ENCODE measurements at regions not wholly inside any gene's neighbourhood (a gene's known extent, or its start where the extent isn't known, plus 50 kb on each side); places are given as distances from the start of the nearest gene placed in this dataset.
"Not testable (repeated sequence)": the region's sequence is repeated elsewhere in the genome, so short reads cannot be mapped to it uniquely, and the experiment has no call there.

DNA sequence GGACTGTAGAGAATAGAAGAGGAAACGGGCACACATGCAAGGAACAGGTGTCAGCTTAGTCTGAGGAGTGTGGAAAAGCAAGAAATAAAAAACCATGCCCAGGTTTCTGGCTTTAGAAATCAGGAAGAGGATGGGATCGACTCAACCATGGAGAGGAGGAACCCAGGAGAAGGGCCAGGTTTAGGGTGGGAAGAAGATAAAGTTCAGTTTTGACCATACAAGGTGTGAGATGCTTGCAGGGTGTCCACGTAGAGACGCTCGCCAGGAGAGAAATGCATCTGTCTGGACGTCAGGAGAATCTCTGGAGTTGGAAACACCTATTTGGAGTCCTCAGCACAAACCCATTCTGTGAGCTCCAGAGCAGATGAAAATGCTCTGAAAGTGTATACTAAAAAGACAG is 275.1 kb downstream of the CYRIA start:
- no peak for DNase-seq

DNA sequence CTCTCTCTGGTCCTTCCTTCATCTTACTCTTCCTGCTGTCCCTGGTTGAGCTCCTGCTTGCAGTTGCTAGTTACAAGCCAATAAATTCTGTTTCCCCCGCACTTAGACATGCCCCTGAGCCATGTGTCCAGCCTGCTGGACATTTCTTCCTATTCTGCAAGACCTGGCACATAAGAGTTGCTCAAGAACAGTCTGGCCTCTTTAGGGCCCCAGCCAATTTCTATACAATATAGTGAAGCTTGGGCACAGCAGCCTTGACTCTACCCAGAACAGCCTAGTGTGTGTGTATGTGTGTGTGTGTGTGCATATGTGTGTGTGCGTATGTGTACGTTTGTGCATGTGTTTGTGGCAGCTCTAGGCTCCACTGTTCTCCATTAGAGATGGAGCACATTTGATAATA is 276.0 kb downstream of the CYRIA start:
- DNase-seq, result no peak

DNA sequence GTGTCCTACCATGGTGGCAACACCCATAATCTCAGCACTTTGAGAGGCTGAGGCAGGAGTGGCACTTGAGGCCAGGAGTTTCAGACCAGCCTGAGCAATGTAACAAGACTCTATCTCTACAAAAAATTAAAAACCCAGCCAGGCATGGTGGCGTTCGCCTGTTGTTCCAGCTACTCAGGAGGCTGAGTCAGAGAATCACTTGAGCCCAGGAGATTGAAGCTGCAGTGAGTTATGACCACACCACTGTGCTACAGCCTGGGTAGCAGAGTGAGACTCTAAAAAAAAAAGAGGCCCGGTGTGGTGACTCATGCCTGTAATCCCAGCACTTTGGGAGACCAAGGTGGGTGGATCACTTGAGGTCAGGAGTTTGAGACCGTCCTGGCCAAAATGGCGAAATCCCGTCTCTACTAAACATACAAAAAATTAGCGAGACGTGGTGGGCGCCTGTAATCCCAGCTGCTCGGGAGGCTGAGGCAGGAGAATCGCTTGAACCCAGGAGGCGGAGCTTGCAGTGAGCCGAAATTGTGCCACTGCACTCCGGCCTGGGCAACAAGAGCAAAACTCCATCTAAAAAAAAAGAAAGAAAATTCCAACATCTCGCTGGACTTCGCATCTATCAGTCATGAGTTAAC is 277.3 kb downstream of the CYRIA start:
- not testable (repeated sequence) for DNase-seq

DNA sequence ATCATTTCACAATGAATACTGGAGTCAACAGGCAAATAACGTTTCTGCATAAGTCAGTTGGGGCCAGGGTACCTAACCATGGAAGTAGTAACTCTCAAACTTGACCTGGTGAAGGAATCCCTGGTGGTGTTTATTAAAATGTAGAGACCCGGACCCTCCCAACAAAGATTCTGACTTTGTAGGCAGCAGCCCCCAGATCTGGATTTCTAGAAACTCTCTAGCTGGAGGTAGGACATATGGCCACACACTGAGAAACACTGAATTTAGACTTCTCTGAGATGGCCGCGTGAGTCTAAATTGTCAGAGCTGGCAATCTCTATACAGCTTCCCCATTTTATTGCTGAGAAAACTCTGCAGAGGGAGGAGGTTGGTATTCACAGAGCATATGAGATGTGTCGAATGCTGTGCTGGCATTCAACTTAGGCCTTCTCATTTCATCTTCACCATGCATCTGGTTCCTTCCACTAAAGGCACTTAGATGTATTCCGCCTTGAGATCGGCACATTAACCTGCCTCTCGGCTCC is 278.1 kb downstream of the CYRIA start:
- no peak for DNase-seq

DNA sequence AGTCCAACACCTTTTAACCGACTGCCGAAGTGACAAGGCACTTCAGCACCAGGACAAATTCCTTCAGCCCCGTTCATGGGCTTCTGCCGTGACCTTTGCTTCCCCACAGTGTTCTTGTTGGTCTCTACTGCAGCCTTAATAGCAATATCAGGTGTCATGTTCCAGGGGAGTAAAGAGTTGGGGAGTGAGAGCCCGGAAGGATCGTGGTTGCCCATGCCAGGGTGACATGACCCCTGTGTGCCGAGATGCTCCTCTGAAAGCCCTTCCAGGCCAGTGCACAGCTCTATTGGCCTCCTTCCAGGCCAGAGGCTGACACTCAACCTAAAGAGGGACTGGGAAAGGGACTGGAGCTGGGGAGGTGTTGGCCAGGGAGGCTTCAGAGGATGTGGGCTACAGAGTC is 279.2 kb downstream of the CYRIA start:
- DNase-seq, result no peak

DNA sequence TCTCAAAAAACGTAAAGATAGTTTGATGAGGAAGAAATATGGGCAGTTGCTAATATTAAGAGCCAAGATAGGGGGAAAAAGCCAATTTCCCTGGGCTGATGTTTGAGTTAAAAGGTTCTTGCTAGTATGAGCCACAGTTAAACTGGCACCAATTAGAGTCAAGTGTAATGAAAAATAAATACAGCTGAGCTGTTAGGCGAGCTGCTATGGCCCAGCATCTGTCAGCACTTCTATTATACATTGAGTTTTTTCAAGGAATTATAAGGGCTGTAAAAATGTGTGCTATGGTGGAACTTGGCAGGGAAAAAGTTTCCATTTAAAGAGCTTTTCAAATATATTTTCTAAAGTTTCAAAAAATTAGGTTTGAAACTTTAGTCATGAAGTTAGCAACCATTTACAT is 279.6 kb downstream of the CYRIA start:
- DNase-seq, result no peak

DNA sequence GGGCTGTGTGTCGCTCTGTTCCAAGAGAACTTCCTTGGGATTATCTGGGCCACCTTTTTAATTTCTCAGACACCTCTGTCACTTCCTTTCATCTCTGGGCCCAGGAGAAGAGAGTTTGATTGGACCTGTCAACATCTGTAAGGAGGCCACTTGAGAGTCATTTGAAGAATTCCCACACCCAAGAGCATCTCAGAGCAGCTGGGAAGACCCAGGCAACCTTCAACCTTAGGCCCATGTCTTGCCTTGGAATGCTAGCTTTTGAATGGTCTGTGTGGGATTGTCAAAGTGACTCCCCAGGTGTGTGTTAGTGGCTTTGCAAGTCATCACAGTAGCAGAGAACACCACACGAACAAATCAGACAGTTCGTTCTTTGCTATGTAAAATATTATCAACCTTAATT is 280.3 kb downstream of the CYRIA start:
- no peak for DNase-seq

DNA sequence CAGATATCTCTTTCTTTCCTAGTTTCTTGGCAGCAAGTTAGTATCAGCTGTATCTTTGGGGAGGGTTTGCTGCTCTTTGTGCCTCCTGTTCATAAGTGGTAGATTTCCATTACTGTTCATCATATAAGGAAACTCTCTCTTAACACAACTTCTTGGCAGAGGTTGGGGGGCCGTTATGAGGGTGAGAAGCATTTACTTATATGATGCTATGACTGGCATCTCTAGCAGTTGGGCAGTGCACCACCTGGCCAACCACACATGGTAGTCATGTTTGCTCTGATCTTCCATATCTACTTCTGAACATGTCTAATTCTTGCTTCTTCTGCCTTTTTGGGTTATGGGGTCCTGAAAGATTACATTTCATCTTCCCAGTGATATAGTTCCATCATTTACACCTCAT is 282.2 kb downstream of the CYRIA start:
- DNase-seq, result no peak

DNA sequence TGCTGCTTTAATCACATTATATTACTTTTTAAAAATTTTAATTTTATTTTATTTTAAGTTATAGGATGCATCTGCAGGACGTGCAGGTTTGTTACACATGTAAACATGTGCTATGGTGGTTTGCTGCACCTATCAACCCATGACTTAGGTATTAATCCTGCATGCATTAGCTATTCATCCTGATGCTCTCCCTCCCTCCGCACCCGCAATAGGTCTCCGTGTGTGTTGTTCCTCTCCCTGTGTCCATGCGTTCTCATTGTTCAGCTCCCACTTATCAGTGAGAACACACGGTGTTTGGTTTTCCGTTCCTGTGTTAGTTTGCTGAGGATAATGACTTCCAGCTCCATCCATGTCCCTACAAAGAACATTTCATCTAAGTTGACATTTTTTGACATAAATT is 283.2 kb downstream of the CYRIA start:
- DNase-seq, result no peak

DNA sequence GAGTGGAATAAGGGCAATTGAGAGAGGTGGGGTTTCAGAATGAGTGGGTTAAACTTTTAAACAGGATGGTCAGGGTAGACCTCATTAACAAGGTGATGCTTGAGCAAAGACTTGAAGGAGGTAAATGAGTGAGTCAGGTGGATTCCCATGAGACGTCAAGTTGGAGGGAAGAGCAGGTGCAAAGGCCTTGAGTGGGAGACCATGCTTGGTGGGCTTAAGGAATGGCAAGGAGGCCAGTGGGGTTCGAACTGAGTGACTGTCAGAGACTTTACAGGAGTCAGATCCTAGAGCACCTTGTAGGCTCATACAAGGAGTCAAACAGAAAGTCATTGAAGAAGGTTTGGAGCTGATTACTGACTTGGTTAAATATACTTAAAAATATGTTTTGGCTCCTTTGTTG is 284.1 kb downstream of the CYRIA start:
- no peak for DNase-seq

DNA sequence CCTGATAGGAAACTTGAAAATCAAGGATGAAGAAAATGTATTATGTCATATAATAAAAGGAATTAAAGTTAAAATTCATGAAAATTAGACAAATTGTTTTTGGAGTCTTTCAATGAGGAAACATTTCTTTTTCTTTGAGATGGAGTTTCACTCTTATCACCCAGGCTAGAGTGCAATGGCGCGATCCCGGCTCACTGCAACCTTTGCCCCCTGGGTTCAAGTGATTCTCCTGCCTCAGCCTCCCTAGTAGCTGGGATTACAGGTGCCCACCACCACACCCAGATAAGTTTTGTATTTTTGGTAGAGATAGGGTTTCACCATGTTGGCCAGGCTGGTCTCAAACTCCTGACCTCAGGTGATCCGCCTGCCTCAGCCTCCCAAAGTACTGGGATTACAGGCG is 285.7 kb downstream of the CYRIA start:
- DNase-seq, result not testable (repeated sequence)

DNA sequence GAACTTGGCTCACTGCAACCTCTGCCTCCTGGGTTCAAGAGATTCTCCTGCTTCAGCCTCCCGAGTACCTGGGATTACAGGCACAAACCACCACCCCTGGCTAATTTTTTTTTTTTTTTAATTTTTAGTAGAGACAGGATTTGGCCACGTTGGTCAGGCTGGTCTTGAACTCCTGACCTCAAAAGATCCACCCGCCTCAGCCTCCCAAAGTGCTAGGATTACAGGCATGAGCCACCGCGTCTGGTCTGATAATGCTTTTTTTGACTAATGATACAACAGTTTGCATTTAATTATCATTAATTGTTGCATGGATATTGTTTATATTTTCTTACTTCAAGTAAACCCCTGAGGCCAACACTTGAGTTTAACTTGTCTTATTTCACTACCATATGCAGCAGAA is 286.6 kb downstream of the CYRIA start:
- not testable (repeated sequence) for DNase-seq

DNA sequence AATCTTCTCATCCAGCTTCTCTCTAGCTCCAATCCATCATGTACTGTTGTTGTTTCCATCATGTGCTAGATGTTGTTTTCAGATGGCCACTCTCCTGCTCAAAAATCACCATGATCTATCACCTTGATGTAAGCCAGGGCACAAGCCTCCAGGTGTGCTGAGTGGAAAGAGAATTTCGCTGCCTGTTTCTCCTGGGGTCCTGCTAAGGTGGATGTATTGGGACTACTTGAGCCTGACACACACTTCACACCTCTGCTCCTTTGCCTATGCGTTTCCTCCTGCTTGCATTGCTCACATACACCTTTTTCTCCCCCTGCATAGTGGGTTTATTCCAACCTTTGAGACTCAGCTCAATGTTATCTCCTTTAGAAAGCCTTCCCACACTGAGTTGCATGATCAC is 287.6 kb downstream of the CYRIA start:
- no peak for DNase-seq

DNA sequence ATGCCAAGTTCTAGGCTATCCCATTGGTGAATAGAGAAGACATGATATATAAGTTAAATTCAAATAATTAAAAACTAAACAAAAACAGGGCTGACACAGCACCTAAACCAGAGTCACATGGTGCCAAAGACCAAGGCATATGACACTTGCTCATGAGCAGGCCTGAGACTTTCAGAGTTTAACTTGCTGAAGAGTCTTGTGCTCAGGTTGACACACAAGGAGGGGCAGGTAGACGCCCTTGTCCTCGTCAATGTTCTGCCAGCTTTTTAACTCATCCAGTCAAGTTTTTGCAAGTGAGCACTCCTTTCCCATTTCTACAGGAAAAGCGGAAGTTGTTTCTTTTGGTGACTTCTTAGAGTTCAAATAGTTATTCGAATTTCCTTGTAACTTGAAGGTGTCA is 289.7 kb downstream of the CYRIA start:
- DNase-seq, result no peak

DNA sequence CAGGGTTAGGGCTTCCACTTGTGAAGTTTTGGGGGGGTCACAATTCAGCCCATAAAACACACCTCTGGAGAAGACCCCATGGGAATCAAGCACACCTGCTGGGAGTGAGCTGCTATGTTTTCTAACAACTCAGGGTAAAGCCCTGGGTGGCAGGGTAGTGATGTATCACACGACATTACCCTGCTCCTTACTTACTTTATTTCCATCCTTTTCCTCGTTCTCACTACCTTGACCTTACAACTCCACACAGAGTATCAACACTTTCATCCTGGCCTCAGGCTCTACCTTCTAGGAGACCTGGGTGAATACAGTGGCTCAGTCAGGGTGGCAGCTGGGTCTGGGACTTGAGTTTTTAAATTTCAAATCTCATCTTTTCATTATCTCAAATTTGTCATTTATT is 290.3 kb downstream of the CYRIA start:
- DNase-seq, result no peak

DNA sequence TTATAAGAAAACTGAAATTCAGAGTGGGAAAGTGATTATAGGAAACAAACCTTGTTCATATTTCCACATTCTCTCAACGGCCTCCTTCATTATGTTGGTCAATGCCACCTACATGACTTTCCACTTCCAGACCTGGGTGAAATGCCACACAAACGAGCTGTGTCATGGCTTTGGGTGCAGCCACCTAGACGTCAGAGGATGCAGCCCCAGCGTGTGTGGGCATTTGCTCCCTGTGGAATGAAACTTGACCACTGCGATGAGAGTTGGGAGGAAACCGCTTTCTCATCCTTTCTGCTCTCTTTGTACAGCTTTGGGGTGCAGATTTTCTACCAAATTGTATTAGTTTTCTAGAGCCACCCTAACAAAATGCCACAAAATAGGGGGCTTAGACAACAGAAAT is 291.0 kb downstream of the CYRIA start:
- no peak for DNase-seq

DNA sequence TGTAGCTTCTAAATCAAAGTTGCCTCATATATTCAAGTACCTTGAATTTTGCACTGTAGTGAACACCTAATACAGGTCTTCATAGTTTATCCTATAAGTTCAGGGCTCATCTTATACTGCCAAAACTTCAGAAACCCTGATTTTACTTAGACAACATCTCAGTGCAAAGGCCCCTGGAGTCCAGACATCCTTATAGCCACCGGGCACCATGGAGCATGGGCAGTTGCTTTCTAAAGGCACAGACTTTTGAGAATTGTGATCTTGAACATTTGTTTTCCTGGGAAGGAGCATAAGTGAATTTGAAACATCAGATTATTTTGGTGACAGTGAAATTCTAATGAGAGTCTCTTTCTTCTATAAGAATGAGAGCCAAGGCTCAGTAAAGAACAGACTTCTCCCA is 292.3 kb downstream of the CYRIA start:
- no peak for DNase-seq

DNA sequence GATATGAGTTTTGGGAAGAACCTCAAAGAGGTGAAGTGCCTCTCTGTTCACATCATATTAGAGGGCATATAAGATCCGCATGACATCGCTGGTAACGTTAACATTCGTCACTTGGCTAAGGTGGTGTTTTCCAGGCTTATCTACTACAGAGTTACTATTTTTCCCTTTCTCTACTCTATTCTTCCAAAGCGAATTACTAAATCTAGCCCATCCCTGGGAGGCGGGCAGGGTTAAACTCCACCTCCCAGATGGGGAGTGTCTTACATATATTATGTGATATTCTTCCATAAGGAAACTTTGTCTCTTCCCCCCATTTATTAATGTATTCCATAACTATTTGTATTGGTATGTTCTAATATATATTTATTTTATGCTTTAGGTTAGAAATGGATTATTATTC is 293.9 kb downstream of the CYRIA start:
- no peak for DNase-seq

DNA sequence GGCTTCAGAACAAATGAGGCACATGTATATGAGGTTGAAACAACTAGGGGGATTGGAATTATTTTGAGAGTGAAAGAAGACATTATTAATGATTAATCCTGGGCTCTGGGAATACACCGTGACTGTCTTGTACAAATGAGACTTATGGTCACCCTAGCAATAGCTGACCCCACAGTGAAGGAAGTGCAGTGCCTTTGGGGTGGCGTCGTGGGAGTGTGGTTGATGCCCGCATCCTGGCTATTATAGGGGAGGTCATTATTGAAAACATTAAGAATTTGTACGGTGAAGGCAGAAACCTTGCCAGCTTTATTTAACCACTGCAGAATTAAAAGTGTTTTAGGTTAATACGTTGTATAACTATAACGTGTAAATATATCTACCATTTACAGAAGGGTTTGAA is 296.7 kb downstream of the CYRIA start:
- no peak for DNase-seq

DNA sequence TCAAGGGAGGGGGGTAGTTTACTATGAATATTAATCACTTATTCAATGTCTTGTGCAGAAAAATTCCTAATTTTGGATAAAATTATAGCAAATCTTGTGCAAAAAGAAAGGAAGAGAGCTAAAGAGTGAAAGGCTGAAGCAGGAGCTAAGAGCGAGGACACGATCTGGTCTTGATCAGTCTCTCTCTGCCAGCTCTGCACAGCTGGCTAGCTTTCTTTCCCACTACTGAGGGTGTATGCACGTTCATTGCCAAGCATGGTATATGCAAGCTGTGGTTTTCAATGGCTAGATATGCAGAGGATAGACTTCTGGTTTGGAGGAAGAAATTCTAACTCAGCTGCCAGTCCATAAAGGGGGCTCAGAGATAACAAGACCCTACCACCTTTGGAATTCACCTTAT is 297.3 kb downstream of the CYRIA start:
- DNase-seq, result no peak

DNA sequence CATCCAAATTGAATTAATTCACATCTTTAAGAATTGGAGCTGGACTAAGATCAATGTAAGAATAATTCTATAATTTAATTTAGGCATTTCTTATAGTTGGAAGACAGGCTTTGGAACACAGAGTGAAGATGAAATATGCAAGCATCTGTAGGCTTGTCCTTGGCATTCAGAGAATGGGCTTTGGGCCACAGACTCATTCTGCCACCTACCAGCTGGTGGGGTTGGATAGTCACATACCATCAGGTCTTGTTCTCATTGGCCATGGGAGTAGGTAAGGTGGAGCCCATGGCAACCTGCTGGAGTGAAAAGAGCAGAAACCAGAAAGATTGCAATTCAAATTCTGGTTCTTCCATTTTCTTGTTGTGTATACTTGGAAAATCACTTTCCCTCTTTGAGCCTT is 300.3 kb downstream of the CYRIA start:
- no peak for DNase-seq

DNA sequence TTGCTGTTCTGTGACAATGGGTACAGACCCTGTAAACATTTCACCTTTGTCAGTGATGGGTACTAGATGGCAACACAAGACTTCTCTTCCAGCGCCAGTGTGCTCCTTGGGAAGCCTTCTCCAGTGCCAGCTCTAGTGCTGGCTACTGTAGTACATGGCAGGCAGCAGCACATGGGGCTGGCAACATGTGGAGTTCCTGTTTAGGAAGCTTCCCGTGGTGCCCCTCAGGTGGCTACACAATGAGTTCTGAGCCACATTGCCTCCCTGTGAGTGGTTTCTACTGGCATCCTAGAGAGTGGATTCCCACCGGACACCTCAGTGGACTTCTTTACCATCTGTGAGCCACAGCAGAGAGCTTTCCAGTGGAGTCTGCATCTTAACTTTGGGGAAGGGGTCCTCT is 302.1 kb downstream of the CYRIA start:
- no peak for DNase-seq

DNA sequence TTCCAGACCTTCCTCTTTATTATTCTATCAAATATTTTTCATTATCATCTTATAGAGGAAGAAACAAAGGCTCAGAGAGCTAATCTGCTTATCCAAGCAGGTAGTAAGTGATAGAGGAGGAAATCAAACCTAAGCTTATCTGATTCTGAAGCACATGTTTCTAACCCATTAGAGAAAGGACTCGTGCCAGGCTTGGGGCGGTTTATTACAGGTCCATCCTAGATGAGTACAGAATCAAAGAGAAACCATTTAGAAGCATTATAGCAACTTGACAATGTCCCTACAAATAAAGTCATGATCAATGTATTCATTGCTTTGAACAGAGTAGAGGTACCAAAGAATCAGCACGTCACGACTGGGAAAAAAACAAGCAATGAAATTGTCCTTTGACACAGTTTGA is 303.0 kb downstream of the CYRIA start:
- no peak for DNase-seq

DNA sequence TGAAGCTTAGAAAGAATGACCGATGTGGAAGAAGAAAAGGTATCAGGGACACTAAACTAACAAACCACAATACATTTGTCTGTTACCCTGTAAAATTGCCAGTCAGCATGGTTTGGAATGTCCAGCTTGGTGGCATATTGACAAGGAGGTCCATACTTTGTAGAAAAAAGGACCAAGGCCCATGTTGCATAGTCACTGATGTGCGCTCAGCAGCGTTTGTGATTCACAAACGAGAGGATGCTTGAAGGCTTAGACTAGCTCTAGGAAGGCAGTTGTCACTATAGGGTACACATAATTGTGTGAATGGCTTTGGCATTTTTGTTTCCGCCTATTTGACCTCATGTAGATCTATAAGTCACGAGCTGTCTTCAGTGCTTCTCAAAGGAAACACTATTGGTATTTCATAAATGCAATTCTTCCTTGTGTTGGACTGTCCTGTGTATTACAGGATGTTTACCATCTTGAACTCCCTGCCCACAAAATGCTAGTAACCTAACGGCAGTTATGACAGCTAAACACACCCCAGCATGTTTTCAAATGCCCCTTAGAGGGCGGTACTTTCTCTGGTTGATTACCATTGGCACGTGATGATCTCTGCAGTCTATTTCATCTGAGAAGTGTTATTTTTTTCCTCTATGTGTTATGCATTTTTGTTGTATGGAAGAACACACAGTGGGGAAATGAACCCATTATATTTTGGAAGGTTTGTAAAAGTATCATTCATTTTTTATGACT is 304.2 kb downstream of the CYRIA start:
- no peak for DNase-seq

DNA sequence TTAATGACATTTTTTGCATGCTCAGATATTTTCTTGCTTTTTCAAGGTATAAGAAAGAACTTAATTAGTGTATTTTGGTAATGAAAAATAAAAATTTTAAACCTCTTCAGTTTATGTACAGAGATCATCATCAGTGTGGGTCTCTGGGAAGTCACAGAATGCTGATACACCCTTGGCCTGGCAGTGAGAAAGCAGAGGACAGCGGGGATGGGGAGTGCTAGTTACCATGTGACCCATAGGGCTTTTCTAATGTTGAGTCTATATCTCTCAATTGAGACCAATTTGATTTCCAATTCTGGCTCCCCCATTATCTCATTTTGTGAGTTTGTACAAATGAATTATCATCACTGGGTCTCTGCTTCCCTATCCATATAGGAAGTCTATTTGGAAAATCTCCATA is 305.7 kb downstream of the CYRIA start:
- DNase-seq, result no peak

Data from T1000 (cell line).